NT2/D1 (cell line): ENCODE measurements at regions not wholly inside any gene's neighbourhood (a gene's known extent, or its start where the extent isn't known, plus 50 kb on each side); places are given as distances from the start of the nearest gene placed in this dataset.

Experiments
- DNase-seq: peaks from one replicate; pipeline ENCODE4 v3.0.0-alpha.2; 2011; ENCODE audit warnings: low read depth, low spot score
- H3K27me3 ChIP-seq: 2 replicates; pipeline ENCODE4 v1.6.0; 2011; ENCODE audit warnings: mild to moderate bottlenecking; ENCODE audit not compliant: insufficient read length, insufficient read depth
- H3K36me3 ChIP-seq: 2 replicates; pipeline ENCODE4 v1.6.1; 2011; ENCODE audit warnings: mild to moderate bottlenecking, low read length, mixed read lengths; ENCODE audit not compliant: insufficient read depth, insufficient read length
- H3K4me1 ChIP-seq: 2 replicates; pipeline ENCODE4 v1.5.1; 2011; ENCODE audit not compliant: insufficient read depth, insufficient read length
- H3K4me3 ChIP-seq: 2 replicates; pipeline ENCODE4 v1.5.1; 2011; ENCODE audit warnings: low read depth; ENCODE audit not compliant: insufficient read length
- H3K9ac ChIP-seq: 2 replicates; pipeline ENCODE4 v1.6.0; 2011; ENCODE audit warnings: low read depth; ENCODE audit not compliant: insufficient read length
- H3K9me3 ChIP-seq: 2 replicates; pipeline ENCODE4 v1.5.1; 2011; ENCODE audit warnings: mild to moderate bottlenecking, low read length; ENCODE audit not compliant: insufficient read depth
- SUZ12 ChIP-seq: IDR thresholded peaks from 2 replicates; pipeline ENCODE4 v1.6.1; 2011; ENCODE audit not compliant: insufficient read length, insufficient read depth; ENCODE audit errors: extremely low read depth
- YY1 ChIP-seq: IDR thresholded peaks from 2 replicates; pipeline ENCODE4 v1.6.1; 2011; ENCODE audit not compliant: insufficient read length, insufficient read depth
- ZNF274 ChIP-seq: IDR thresholded peaks from 2 replicates; pipeline ENCODE4 v1.6.1; 2011; ENCODE audit warnings: mild to moderate bottlenecking, low read depth, low read length

DNA sequence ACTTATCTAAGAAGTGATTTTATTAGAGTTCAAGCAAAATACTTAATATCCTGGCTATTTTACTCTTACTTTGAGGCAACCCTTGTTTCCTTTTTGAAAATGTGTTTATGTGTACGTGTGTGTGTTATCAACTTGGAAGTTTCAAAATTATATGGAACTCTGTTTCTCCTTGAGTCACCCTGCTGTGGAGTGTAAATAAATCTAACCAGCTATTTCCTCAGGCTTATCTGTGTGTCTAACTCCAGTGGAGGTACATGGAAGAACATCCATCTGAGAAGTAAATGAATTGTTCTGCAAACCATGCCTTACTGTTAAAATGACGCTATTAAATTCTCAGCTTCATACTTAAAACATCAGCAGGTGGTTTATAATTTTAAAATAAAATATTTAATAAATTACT, 583.4 kb upstream of the SLITRK5 start:
- Histone ChIP-seq H3K9me3 (no peaks in the 10 kb centered on the region), H3K27me3 (no peaks in the 10 kb centered on the region), H3K4me1 (no peaks in the 10 kb centered on the region), H3K36me3 (no peaks in the 10 kb centered on the region), H3K9ac (no peak overlapping the region), H3K4me3 (no peak overlapping the region)
- TF ChIP-seq SUZ12 (no peak), ZNF274 (no peak), YY1 (no peak)
- DNase-seq, result no peak

- Histone ChIP-seq H3K27me3 (no peaks in the 10 kb centered on the region), H3K4me3 (no peak overlapping the region), H3K9ac (no peak overlapping the region), H3K36me3 (no peaks in the 10 kb centered on the region), H3K4me1 (no peaks in the 10 kb centered on the region), H3K9me3 (no peaks in the 10 kb centered on the region)
- DNase-seq, result no peak
- no peak for TF ChIP-seq YY1
- TF ChIP-seq SUZ12, result no peak
- TF ChIP-seq ZNF274, result no peak
Measured at GRCh38 chr13:87089391-87089790, 581.8 kb upstream of the SLITRK5 start.

GRCh38 chr13:87093399-87093798, 577.8 kb upstream of the SLITRK5 start:
- H3K4me3 ChIP-seq, result no peak overlapping the region
- TF ChIP-seq ZNF274 (no peak), SUZ12 (no peak), YY1 (no peak)
- DNase-seq, result no peak
- H3K27me3 ChIP-seq, result no peaks in the 10 kb centered on the region
- no peaks in the 10 kb centered on the region for H3K9me3 ChIP-seq
- no peaks in the 10 kb centered on the region for H3K4me1 ChIP-seq
- H3K36me3 ChIP-seq, result no peaks in the 10 kb centered on the region
- H3K9ac ChIP-seq, result no peak overlapping the region

GRCh38 chr13:87094646-87095045, 576.5 kb upstream of the SLITRK5 start:
- no peak for DNase-seq
- H3K4me1 ChIP-seq, result no peaks in the 10 kb centered on the region
- no peak overlapping the region for H3K4me3 ChIP-seq

GRCh38 chr13:87100431-87100830, 570.7 kb upstream of the SLITRK5 start:
- H3K4me3 ChIP-seq, result no peak overlapping the region
- no peaks in the 10 kb centered on the region for H3K4me1 ChIP-seq
- H3K27me3 ChIP-seq, result no peaks in the 10 kb centered on the region
- TF ChIP-seq ZNF274 (no peak), SUZ12 (no peak), YY1 (no peak)
- H3K9me3 ChIP-seq, result no peaks in the 10 kb centered on the region
- H3K36me3 ChIP-seq, result no peaks in the 10 kb centered on the region
- no peak for DNase-seq
- no peak overlapping the region for H3K9ac ChIP-seq

More at GRCh38 chr13:87094646-87095045, 576.5 kb upstream of the SLITRK5 start:
- Histone ChIP-seq H3K9ac (no peak overlapping the region), H3K27me3 (no peaks in the 10 kb centered on the region), H3K9me3 (no peaks in the 10 kb centered on the region), H3K36me3 (no peaks in the 10 kb centered on the region)
- TF ChIP-seq ZNF274 (no peak), YY1 (no peak), SUZ12 (no peak)

DNA sequence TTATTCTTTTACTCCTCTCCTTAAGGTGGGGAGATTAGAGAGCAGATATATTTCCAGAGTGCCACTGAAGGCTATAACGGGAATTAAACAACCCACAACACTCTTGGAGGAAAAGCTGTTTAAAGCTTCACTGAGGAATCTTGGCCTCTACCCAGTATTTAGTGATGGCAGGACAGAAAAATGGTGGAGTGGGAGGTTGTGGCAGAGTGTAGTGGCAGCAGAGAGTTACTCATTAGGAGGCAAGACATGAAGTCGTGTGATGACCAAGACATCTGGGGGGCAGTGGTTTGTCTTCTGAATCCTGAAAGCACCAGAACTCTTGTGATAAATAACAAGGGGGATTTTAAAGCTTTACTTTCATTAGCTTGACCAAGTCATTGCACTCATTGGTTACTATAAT, 563.5 kb upstream of the SLITRK5 start:
- no peak overlapping the region for H3K4me3 ChIP-seq
- DNase-seq, result no peak
- H3K9ac ChIP-seq, result no peak overlapping the region
- no peaks in the 10 kb centered on the region for H3K36me3 ChIP-seq
- no peaks in the 10 kb centered on the region for H3K4me1 ChIP-seq
- H3K9me3 ChIP-seq, result no peaks in the 10 kb centered on the region
- no peaks in the 10 kb centered on the region for H3K27me3 ChIP-seq
- no peak for TF ChIP-seq YY1
- TF ChIP-seq SUZ12, result no peak
- no peak for TF ChIP-seq ZNF274

GRCh38 chr13:87120476-87120875, 550.7 kb upstream of the SLITRK5 start:
- no peak overlapping the region for H3K4me3 ChIP-seq
- DNase-seq, result no peak
- H3K27me3 ChIP-seq, result no peaks in the 10 kb centered on the region
- no peaks in the 10 kb centered on the region for H3K36me3 ChIP-seq
- TF ChIP-seq ZNF274 (no peak), SUZ12 (no peak)
- H3K9me3 ChIP-seq, result no peaks in the 10 kb centered on the region
- no peak overlapping the region for H3K9ac ChIP-seq
- H3K4me1 ChIP-seq, result no peaks in the 10 kb centered on the region

DNA sequence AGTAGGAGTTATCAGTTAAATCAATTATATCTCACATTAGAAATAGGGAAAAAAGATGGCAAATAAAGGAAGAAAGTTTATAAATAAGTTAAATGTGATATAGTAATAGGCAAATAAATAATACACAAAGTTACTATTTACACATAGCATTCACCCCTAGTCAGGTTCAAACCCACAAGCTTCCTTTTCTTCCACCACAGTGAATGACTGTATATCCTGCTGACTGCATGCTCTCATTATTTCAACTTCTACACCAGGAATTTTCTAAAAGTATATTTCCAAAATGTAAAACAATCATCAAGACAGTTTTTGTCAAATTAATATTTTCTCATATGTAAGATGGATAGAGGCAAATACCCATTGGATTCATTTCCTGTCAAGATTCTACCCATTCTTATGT, 548.6 kb upstream of the SLITRK5 start:
- no peak for DNase-seq
- H3K36me3 ChIP-seq, result no peaks in the 10 kb centered on the region
- H3K27me3 ChIP-seq, result no peaks in the 10 kb centered on the region
- no peak overlapping the region for H3K9ac ChIP-seq
- no peak for TF ChIP-seq YY1
- no peak for TF ChIP-seq SUZ12
- TF ChIP-seq ZNF274, result no peak
- no peaks in the 10 kb centered on the region for H3K9me3 ChIP-seq
- no peak overlapping the region for H3K4me3 ChIP-seq
- H3K4me1 ChIP-seq, result no peaks in the 10 kb centered on the region
